Prostate gland (tissue), 2 donors: ENCODE measurements at regions not wholly inside any gene's neighbourhood (a gene's known extent, or its start where the extent isn't known, plus 50 kb on each side); places are given as distances from the start of the nearest gene placed in this dataset.

Experiments used
- POLR2A ChIP-seq: fragments of 450-650 bp; IDR thresholded peaks from one replicate; pipeline ENCODE4 v1.6.1; 2016; ENCODE audit warnings: antibody characterized with exemption, mild to moderate bottlenecking
- TF ChIP-seq, protein P1 (sequence below), 4 experiments: fragments of 200-600 bp in 2 of 4; fragments of 450-650 bp in 2 of 4; sonication (generic) in 2 of 4; IDR thresholded peaks; 1 replicate in 3 of 4; 2 replicates in 1 of 4; pipeline ENCODE4 v1.5.1; 2016 to 2019; ENCODE audit warnings: antibody characterized with exemption in 4 of 4, mild to moderate bottlenecking in 2 of 4, moderate library complexity in 2 of 4

DNA sequence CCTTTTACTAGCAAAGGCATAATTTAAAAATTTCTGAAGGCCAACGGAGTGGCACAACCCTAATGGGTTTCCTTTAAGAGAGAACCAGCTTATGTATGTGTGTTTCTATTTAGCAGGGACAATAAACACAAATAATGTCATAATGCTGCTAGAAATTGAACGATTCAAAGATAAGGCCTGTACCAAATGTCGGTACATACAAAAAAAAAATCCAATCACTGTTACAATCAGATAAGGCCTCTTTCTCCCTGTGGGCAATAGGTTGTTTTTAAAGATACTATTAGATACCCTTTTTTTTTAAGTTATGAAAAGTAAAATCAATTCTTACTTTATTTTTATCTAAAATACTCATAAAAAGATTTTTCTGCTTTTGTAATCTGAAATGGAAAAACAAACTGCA lies 821.0 kb downstream of the PRELID2 start:
- no peak for TF ChIP-seq POLR2A
- TF ChIP-seq, protein P1, sequence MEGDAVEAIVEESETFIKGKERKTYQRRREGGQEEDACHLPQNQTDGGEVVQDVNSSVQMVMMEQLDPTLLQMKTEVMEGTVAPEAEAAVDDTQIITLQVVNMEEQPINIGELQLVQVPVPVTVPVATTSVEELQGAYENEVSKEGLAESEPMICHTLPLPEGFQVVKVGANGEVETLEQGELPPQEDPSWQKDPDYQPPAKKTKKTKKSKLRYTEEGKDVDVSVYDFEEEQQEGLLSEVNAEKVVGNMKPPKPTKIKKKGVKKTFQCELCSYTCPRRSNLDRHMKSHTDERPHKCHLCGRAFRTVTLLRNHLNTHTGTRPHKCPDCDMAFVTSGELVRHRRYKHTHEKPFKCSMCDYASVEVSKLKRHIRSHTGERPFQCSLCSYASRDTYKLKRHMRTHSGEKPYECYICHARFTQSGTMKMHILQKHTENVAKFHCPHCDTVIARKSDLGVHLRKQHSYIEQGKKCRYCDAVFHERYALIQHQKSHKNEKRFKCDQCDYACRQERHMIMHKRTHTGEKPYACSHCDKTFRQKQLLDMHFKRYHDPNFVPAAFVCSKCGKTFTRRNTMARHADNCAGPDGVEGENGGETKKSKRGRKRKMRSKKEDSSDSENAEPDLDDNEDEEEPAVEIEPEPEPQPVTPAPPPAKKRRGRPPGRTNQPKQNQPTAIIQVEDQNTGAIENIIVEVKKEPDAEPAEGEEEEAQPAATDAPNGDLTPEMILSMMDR (IDR thresholded peaks at IDR 0.05) = no peak
